Activated T-helper 1 cell treated with Interleukin-2 at 50 U/mL for 16 hours (primary cell): ENCODE measurements at regions not wholly inside any gene's neighbourhood (a gene's known extent, or its start where the extent isn't known, plus 50 kb on each side); places are given as distances from the start of the nearest gene placed in this dataset.
"Not testable (repeated sequence)": the region's sequence is repeated elsewhere in the genome, so short reads cannot be mapped to it uniquely, and the experiment has no call there.

Experiments
- DNase-seq: peaks from one replicate; pipeline ENCODE4 v3.0.0-alpha.2; 2020; ENCODE audit warnings: low read depth

- no peak for DNase-seq
Observed at GRCh38 chr1:55298167-55298894, 83.2 kb upstream of the USP24 start.

DNA sequence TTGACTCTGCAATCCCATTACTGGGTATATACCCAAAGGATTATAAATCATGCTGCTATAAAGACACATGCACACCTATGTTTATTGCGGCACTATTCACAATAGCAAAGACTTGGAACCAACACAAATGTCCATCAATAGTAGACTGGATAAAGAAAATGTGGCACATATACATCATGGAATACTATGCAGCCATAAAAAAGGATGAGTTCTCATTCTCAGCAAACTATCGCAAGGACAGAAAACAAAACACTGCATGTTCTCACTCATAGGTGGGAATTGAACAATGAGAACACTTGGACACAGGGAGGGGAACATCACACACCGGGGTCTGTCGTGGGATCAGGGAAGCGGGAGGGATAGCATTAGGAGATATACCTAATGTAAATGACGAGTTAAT is 81.1 kb upstream of the USP24 start:
- not testable (repeated sequence) for DNase-seq

DNA sequence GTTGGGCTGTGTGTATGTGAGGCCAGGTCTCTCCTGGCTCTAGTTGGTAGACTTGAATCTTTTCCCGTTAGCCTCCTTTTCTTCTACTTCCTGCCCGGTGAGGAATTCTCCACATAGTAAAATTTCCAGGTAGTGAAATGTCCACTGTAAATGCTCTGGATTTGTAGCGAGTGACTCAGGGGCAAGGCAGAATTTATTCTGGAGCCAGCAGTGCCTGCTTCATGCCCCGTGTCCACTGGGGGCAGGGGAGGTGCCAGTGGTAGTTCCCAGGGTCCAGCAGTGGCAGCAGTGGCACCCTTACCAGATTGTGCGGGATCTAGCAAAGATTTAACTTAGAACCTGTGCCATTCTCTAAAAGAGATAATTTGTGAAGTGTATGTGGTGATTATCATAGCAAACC is 74.5 kb upstream of the USP24 start:
- DNase-seq: no peak

- DNase-seq: no peak
Observed at GRCh38 chr1:55289042-55289441, 73.9 kb upstream of the USP24 start.

- DNase-seq: no peak
Observed at GRCh38 chr1:55288245-55288644, 73.1 kb upstream of the USP24 start.

GRCh38 chr1:55287723-55288122 is 72.6 kb upstream of the USP24 start:
- DNase-seq: no peak

DNA sequence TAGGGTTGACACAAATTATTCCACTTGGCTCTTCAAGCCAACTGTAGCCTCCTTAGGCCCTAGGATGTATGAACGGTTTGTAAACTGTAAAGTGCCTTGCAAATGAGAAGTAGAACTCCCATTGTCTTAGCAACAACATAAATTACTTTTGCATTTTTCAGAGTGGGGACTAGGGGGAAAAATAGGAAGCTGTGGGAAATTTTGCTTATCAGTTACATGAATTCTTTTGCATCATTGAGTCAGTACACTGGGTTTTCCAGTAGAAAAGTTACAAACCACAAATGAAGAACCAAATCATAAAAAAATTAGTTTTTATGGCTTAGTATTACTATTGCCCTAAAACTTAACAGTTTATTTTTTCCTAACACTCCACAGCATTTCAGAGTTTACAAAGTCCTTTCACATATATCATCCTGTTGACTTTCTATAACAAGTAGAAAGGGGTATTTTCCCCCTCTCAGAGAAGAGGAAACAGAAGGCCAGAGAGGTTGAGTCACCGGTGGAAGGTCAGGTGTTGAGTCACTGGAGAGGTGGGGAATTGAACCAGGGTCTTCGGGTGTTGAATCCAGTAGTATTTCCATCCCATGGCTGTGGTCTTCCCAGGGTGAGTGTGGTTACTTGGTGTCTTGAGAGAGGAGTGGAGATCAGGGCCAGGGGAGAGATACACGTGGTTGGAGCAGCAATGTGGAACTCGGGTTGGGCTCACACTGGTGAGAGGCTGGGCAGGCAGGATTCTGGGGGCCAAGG is 71.9 kb upstream of the USP24 start:
- no peak for DNase-seq

- no peak for DNase-seq
Observed at GRCh38 chr1:55285834-55286233, 70.7 kb upstream of the USP24 start.

DNA sequence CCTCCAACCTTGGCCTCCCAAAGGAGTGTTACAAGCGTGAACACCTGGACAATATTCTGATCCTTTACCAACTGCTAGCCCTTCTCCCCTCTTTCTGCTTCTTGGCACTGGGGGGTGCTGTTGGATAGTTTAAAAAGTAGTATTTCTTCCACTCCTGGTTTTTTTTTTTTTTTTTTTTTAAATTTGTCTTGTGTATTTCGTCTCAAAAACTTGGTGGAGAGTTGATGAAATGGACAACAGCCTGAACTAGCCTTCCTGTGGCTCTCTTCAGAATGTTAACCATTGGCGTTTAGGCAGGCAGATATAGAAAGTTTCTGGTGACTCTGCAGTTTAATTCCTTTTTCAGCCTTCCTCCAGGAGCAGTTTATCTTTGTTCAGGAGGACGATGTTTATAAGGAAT is 69.7 kb upstream of the USP24 start:
- DNase-seq: no peak

DNA sequence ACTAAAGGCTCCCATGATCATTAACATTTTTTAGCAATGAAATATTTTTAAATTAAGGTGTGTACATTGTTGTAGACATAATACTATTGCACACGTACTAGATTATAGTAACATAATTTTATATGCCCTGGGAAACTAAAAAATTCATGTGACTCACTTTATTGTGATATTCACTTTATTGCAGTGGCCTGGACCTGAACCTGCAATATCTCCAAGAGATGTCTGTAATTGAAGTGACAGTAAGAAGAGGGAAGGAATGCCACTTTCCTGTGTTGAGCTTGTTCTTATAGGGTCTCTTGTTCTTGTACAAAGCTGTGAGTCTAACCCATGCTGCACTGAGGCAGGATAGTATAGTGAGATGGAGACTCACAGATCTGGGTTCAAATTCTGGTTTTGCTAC is 66.9 kb upstream of the USP24 start:
- DNase-seq: no peak

DNA sequence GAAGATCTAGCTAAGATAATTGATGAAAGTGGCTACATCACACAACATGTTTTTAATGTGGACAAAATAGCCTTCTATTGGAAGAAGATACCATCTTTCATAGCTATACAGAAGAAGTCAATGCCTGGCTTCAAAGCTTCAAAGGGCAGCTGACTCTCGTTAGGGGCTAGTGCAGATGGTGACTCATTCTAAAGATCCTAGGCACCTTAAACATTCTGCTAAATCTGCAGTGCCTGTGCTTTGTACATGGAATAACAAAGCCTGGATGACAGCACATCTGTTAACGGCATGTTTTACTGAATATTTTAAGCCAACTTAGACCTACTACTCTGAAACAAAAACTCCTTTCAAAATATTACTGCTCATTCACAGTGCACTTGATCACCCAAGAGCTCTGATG is 65.6 kb upstream of the USP24 start:
- no peak for DNase-seq

GRCh38 chr1:55279627-55280026 is 64.5 kb upstream of the USP24 start:
- DNase-seq: no peak

GRCh38 chr1:55278378-55278777 is 63.2 kb upstream of the USP24 start:
- no peak for DNase-seq

- DNase-seq: peak; percentile 61
Observed at GRCh38 chr1:55277377-55278130, 62.4 kb upstream of the USP24 start.

DNA sequence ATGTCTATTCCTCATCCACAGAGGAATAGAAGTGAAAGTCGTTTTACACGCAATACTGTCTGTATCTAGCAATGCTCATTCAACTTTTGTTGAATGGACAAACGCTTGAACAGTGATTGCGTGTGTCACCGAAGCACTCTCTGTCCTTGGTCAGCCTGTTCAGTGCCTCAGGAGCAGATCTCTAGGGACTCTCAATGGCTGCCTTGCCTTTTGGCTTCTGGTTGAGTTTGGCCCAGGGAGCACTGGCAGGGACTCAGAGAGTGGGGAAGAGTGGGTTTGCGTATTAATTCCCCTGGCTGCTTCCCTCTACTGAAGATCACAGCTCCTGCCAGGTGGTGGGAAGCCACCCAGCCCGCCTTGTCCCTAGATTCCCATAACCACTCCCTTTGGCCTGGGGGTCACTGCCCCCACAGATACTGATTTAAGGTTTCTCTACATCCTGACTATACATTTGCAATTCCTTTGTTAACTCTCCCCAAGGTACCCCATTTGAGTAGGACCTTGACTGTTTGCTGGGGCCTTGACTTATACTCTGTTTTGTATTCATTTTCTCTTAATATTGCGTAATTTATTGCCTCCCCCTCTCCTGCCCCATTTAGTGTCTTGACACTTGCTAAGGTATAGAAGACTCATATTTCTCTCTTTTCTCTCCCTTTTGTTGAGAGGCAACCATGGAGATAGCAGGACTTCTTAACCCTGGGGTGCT is 61.7 kb upstream of the USP24 start:
- DNase-seq: no peak

DNA sequence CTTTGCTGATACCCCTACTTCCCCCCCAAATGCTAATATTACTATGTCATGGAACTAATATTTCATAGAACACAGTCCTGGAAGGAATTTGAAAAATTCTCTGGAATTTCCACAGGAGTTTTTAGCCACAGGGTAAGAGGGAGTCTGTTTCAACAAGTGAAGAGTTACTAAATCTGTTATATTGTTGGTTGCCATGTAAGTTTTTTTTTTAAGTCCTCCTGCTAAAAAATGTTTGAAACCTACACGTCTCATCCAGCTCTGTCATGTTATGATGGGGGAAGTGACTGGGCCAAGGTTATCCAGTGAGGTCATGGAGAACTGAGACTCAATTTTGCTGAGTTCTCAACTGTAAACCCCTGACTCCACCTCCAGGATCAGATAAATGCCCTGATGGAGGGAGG is 60.8 kb upstream of the USP24 start:
- DNase-seq: no peak

- no peak for DNase-seq
Observed at GRCh38 chr1:55275151-55275748, 60.1 kb upstream of the USP24 start.

GRCh38 chr1:55272994-55273393 is 57.8 kb upstream of the USP24 start:
- no peak for DNase-seq
